ENCODE measurements at regions not wholly inside any gene's neighbourhood (a gene's known extent, or its start where the extent isn't known, plus 50 kb on each side); places are given as distances from the start of the nearest gene placed in this dataset.

- TF ChIP-seq CTCF (IDR thresholded peaks at IDR 0.05) (no peak), POLR2AphosphoS5 (IDR thresholded peaks at IDR 0.05; ENCODE audit: low read depth, low read length) (no peak), REST (IDR thresholded peaks at IDR 0.05; ENCODE audit: insufficient read depth in 1 of 2, low read depth in 2 of 2, low read length in 1 of 2) (no peak), SIN3A (IDR thresholded peaks at IDR 0.05; ENCODE audit: borderline replicate concordance, insufficient read depth, low read depth, low read length) (no peak), TCF7L2 (IDR thresholded peaks at IDR 0.05; ENCODE audit: low read depth, low read length) (no peak)
These were observed 232.8 kb upstream of the FBXO33 start for GRCh38 chr14:39665075-39665475.

Measured in Panc1 (cell line).